ENCODE measurements at regions not wholly inside any gene's neighbourhood (a gene's known extent, or its start where the extent isn't known, plus 50 kb on each side); places are given as distances from the start of the nearest gene placed in this dataset.

DNA sequence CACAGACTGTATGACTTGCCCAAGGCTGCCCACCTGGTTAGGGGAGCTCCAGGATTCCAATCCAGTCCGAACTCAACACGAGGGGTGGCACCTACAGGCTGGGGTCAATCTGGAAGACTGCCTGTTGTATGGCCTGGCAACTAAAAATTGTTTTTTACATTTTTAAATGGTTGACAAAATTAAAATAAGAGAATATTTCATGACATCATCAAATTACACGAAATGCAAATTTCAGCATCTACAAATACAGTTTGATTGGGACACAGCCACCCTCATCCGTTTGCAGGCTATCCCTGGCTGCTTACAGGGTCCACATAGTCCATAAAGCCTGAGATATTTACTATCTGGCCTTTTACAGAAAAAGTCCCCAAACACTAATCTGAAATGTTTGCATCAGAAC lies 235.9 kb upstream of the GMDS start:
- TF ChIP-seq, protein P1, sequence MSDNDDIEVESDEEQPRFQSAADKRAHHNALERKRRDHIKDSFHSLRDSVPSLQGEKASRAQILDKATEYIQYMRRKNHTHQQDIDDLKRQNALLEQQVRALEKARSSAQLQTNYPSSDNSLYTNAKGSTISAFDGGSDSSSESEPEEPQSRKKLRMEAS (IDR thresholded peaks at IDR 0.05): no peak
- TF ChIP-seq EGR1 (IDR thresholded peaks at IDR 0.05) (no peak), EP300 (IDR thresholded peaks at IDR 0.05; ENCODE audit: borderline replicate concordance) (no peak), TAF1 (IDR thresholded peaks at IDR 0.05; ENCODE audit: low read depth) (no peak), ZBTB7A (IDR thresholded peaks at IDR 0.05; ENCODE audit: low read depth) (no peak)
- TF ChIP-seq, protein P2, sequence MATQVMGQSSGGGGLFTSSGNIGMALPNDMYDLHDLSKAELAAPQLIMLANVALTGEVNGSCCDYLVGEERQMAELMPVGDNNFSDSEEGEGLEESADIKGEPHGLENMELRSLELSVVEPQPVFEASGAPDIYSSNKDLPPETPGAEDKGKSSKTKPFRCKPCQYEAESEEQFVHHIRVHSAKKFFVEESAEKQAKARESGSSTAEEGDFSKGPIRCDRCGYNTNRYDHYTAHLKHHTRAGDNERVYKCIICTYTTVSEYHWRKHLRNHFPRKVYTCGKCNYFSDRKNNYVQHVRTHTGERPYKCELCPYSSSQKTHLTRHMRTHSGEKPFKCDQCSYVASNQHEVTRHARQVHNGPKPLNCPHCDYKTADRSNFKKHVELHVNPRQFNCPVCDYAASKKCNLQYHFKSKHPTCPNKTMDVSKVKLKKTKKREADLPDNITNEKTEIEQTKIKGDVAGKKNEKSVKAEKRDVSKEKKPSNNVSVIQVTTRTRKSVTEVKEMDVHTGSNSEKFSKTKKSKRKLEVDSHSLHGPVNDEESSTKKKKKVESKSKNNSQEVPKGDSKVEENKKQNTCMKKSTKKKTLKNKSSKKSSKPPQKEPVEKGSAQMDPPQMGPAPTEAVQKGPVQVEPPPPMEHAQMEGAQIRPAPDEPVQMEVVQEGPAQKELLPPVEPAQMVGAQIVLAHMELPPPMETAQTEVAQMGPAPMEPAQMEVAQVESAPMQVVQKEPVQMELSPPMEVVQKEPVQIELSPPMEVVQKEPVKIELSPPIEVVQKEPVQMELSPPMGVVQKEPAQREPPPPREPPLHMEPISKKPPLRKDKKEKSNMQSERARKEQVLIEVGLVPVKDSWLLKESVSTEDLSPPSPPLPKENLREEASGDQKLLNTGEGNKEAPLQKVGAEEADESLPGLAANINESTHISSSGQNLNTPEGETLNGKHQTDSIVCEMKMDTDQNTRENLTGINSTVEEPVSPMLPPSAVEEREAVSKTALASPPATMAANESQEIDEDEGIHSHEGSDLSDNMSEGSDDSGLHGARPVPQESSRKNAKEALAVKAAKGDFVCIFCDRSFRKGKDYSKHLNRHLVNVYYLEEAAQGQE (IDR thresholded peaks at IDR 0.05; ENCODE audit: low read depth): no peak
